ENCODE measurements at regions not wholly inside any gene's neighbourhood (a gene's known extent, or its start where the extent isn't known, plus 50 kb on each side); places are given as distances from the start of the nearest gene placed in this dataset.

DNA sequence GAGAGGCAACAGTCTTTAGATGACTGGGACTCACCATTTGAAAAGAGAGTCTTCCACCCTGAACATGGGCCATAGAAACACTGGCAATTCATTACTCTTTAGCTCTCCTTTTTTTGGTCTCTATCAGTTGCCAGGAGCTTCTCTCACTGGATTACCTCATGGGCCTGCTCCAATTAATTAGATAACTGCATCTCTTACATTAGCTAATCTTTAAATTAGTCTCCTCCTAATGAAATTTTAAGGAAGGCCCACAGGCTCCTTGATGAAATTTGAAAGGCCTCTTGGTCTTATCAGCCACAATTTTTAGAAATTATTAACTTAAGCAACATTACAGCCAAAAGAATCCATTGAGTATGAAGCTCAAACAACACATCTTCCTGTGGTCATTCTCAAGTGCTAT is 184.4 kb downstream of the UNC5CL start:
- dilution Hi-C loops (cut with MboI; ENCODE audit: extremely low pct_ligation_motif_present, low sequenced_read_pairs), result no loop called here
- H3K9me3 ChIP-seq (replicated peaks; ENCODE audit: control insufficient read depth, insufficient read depth, low read length), result no peaks in the 10 kb centered on the region
- DNase-seq (ENCODE audit: low read depth, low spot score), result no peak
- H3K9me1 ChIP-seq (replicated peaks; ENCODE audit: control insufficient read depth, extremely low read depth, insufficient read depth, low read length), result no peaks in the 10 kb centered on the region
- H3K79me2 ChIP-seq (ENCODE audit: control insufficient read depth, insufficient read depth, low read length), result no peaks in the 10 kb centered on the region
- H3K4me1 ChIP-seq (ENCODE audit: control insufficient read depth, extremely low read depth, insufficient read depth, low read length), result no peaks in the 10 kb centered on the region
- no TSS peak for BruUV-seq (replicated peaks)
- no peak for TF ChIP-seq MYC (IDR thresholded peaks at IDR 0.05; ENCODE audit: low read depth, low read length)
- TF ChIP-seq GATA2 (IDR thresholded peaks at IDR 0.05; ENCODE audit: insufficient read depth, insufficient read length, low read depth, low read length), result no peak
- TF ChIP-seq FOS (IDR thresholded peaks at IDR 0.05; ENCODE audit: borderline replicate concordance, insufficient read depth, low read length), result no peak
- no peak for TF ChIP-seq JUN (IDR thresholded peaks at IDR 0.05; ENCODE audit: borderline replicate concordance, insufficient read depth, insufficient read length, low read depth)
- TF ChIP-seq, protein P1, sequence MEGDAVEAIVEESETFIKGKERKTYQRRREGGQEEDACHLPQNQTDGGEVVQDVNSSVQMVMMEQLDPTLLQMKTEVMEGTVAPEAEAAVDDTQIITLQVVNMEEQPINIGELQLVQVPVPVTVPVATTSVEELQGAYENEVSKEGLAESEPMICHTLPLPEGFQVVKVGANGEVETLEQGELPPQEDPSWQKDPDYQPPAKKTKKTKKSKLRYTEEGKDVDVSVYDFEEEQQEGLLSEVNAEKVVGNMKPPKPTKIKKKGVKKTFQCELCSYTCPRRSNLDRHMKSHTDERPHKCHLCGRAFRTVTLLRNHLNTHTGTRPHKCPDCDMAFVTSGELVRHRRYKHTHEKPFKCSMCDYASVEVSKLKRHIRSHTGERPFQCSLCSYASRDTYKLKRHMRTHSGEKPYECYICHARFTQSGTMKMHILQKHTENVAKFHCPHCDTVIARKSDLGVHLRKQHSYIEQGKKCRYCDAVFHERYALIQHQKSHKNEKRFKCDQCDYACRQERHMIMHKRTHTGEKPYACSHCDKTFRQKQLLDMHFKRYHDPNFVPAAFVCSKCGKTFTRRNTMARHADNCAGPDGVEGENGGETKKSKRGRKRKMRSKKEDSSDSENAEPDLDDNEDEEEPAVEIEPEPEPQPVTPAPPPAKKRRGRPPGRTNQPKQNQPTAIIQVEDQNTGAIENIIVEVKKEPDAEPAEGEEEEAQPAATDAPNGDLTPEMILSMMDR (IDR thresholded peaks at IDR 0.05; ENCODE audit: extremely low read depth in 1 of 2, insufficient read depth in 1 of 2, low read depth in 1 of 2, low read length in 2 of 2), result no peak
- TF ChIP-seq, protein P2, sequence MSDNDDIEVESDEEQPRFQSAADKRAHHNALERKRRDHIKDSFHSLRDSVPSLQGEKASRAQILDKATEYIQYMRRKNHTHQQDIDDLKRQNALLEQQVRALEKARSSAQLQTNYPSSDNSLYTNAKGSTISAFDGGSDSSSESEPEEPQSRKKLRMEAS (IDR thresholded peaks at IDR 0.05; ENCODE audit: insufficient read depth, insufficient read length), result no peak
- no peak for TF ChIP-seq EZH2 (IDR thresholded peaks at IDR 0.05; ENCODE audit: borderline replicate concordance, low read depth, low read length, severe bottlenecking)
- no peak for TF ChIP-seq POLR2A (IDR thresholded peaks at IDR 0.05; ENCODE audit: low read depth, low read length)
- intact Hi-C loops (cut with micrococcal nuclease), result no loop called here
- H3K27ac ChIP-seq (ENCODE audit: insufficient read depth, low read depth, low read length), result no peak overlapping the region
- no peak overlapping the region for H2AFZ ChIP-seq (ENCODE audit: low read depth, low read length)
- no peak overlapping the region for H3K4me2 ChIP-seq (ENCODE audit: insufficient read depth, low read length)
- no peak overlapping the region for H3K9ac ChIP-seq (replicated peaks; ENCODE audit: extremely low read depth, insufficient read depth, low read length)
- CTCF ChIA-PET, result interaction anchor here (1.3 kb wide), 1 partner anchor 8 kb away, joined by 6 read pairs; no protein-coding TSS in a partner anchor
- no peaks in the 10 kb centered on the region for H3K36me3 ChIP-seq (ENCODE audit: control insufficient read depth in 2 of 2, extremely low read depth in 1 of 2, insufficient read depth in 2 of 2, low read length in 2 of 2)
- FAIRE-seq, result no peak
- POLR2A ChIA-PET, result no interaction called here
- H4K20me1 ChIP-seq (replicated peaks; ENCODE audit: control insufficient read depth, extremely low read depth, insufficient read depth, low read length), result no peaks in the 10 kb centered on the region
- peaks cover 0 to 2% of the 10 kb centered on the region in 2 experiments for H3K27me3 ChIP-seq (ENCODE audit: control insufficient read depth in 2 of 2, insufficient read depth in 2 of 2, low read length in 2 of 2)
- no peak overlapping the region for H3K4me3 ChIP-seq (replicated peaks in 1 of 3; ENCODE audit: insufficient read depth in 1 of 3, low read depth in 1 of 3, low read length in 3 of 3)
